DND-41 (cell line): ENCODE measurements at regions not wholly inside any gene's neighbourhood (a gene's known extent, or its start where the extent isn't known, plus 50 kb on each side); places are given as distances from the start of the nearest gene placed in this dataset.

Source experiments
- ATAC-seq: fragments of 200-7000 bp; cut with Tn5 transposase; 3 replicates; pipeline ENCODE4 v1.9.1; 2021; ENCODE audit warnings: low read depth; ENCODE audit not compliant: insufficient read depth
- DNase-seq: peaks from one replicate; pipeline ENCODE4 v3.0.0-alpha.2; 2020
- H2AFZ ChIP-seq: 2 replicates; pipeline ENCODE4 v1.6.0; 2012; ENCODE audit warnings: low read depth, low read length
- H3K27ac ChIP-seq: 2 replicates; pipeline ENCODE4 v1.5.1; 2012; ENCODE audit warnings: low read length, inconsistent platforms
- H3K27me3 ChIP-seq: fragments of 200-600 bp; sonication (generic); 2 replicates; pipeline ENCODE4 v1.6.0; 2012; ENCODE audit warnings: low read length, mild to moderate bottlenecking, inconsistent platforms; ENCODE audit not compliant: insufficient read depth, poor library complexity
- H3K36me3 ChIP-seq: 2 replicates; pipeline ENCODE4 v1.5.1; 2012; ENCODE audit warnings: low read length, inconsistent platforms; ENCODE audit not compliant: insufficient read depth
- H3K4me1 ChIP-seq: 2 replicates; pipeline ENCODE4 v1.5.1; 2012; ENCODE audit warnings: mild to moderate bottlenecking, low read length; ENCODE audit not compliant: insufficient read depth
- H3K4me2 ChIP-seq: 2 replicates; pipeline ENCODE4 v1.6.0; 2012; ENCODE audit warnings: mild to moderate bottlenecking, moderate library complexity, low read length, inconsistent platforms; ENCODE audit not compliant: insufficient read depth
- H3K4me3 ChIP-seq, 2 experiments: fragments of 200-600 bp in 1 of 2; shearing (Covaris generic) in 1 of 2; 2 replicates each; pipeline ENCODE4 v1.5.1; 2012 to 2016; ENCODE audit warnings: inconsistent platforms in 2 of 2, low read length in 2 of 2, mild to moderate bottlenecking in 2 of 2, low read depth in 1 of 2, moderate library complexity in 1 of 2
- H3K79me2 ChIP-seq: 2 replicates; pipeline ENCODE4 v1.6.0; 2012; ENCODE audit warnings: low read length, inconsistent platforms; ENCODE audit not compliant: insufficient read depth
- H3K9ac ChIP-seq: 2 replicates; pipeline ENCODE4 v1.6.0; 2012; ENCODE audit warnings: low read depth, mild to moderate bottlenecking, inconsistent platforms, low read length, moderate library complexity
- H3K9me3 ChIP-seq: 2 replicates; pipeline ENCODE4 v1.5.1; 2012; ENCODE audit warnings: low read length, moderate library complexity, mild to moderate bottlenecking, inconsistent platforms; ENCODE audit not compliant: insufficient read depth, severe bottlenecking
- H4K20me1 ChIP-seq: 2 replicates; pipeline ENCODE4 v1.6.0; 2012; ENCODE audit warnings: low read length; ENCODE audit not compliant: insufficient read depth
- CTCF ChIP-seq: IDR thresholded peaks from 2 replicates; pipeline ENCODE4 v1.5.1; 2012; ENCODE audit warnings: borderline replicate concordance, low read length, moderate library complexity, mild to moderate bottlenecking; ENCODE audit not compliant: poor library complexity, severe bottlenecking; ENCODE audit errors: extremely low read depth
- EZH2 ChIP-seq: IDR thresholded peaks from 3 replicates; pipeline ENCODE4 v1.6.1; 2012; ENCODE audit warnings: borderline replicate concordance, low read depth, mild to moderate bottlenecking, moderate library complexity, low read length, inconsistent platforms; ENCODE audit not compliant: severe bottlenecking

- no peak for ATAC-seq
- no peaks in the 10 kb centered on the region for H3K79me2 ChIP-seq
- H3K9me3 ChIP-seq = no peaks in the 10 kb centered on the region
Measured at GRCh38 chr9:13807118-13807517, 506.8 kb downstream of the NFIB start.

GRCh38 chr9:13806714-13807113, 507.2 kb downstream of the NFIB start:
- Histone ChIP-seq H3K36me3 (no peaks in the 10 kb centered on the region), H2AFZ (no peak overlapping the region), H3K9ac (no peak overlapping the region), H3K4me1 (no peaks in the 10 kb centered on the region), H3K79me2 (no peaks in the 10 kb centered on the region), H3K27me3 (no peaks in the 10 kb centered on the region), H3K9me3 (no peaks in the 10 kb centered on the region), H3K4me3 (no peak overlapping the region), H3K27ac (no peak overlapping the region), H4K20me1 (no peaks in the 10 kb centered on the region), H3K4me2 (no peak overlapping the region)
- TF ChIP-seq EZH2 (no peak), CTCF (no peak)
- DNase-seq (no peak), ATAC-seq (no peak)

More at GRCh38 chr9:13807118-13807517, 506.8 kb downstream of the NFIB start:
- H2AFZ ChIP-seq = no peak overlapping the region
- H4K20me1 ChIP-seq = no peaks in the 10 kb centered on the region
- H3K36me3 ChIP-seq = no peaks in the 10 kb centered on the region
- no peaks in the 10 kb centered on the region for H3K4me1 ChIP-seq
- H3K9ac ChIP-seq = no peak overlapping the region
- TF ChIP-seq EZH2 (no peak), CTCF (no peak)
- H3K4me3 ChIP-seq = no peak overlapping the region
- no peaks in the 10 kb centered on the region for H3K27me3 ChIP-seq
- H3K27ac ChIP-seq = no peak overlapping the region
- no peak for DNase-seq
- H3K4me2 ChIP-seq = no peak overlapping the region

- no peaks in the 10 kb centered on the region for H3K4me1 ChIP-seq
- H4K20me1 ChIP-seq = no peaks in the 10 kb centered on the region
- ATAC-seq (no peak), DNase-seq (no peak)
- H3K79me2 ChIP-seq = no peaks in the 10 kb centered on the region
- no peak overlapping the region for H3K9ac ChIP-seq
- H3K27me3 ChIP-seq = no peaks in the 10 kb centered on the region
- H2AFZ ChIP-seq = no peak overlapping the region
- no peaks in the 10 kb centered on the region for H3K9me3 ChIP-seq
- no peak overlapping the region for H3K4me2 ChIP-seq
- H3K36me3 ChIP-seq = no peaks in the 10 kb centered on the region
- no peak overlapping the region for H3K27ac ChIP-seq
- no peak overlapping the region for H3K4me3 ChIP-seq
- no peak for TF ChIP-seq CTCF
- no peak for TF ChIP-seq EZH2
Measured at GRCh38 chr9:13805546-13805945, 508.4 kb downstream of the NFIB start.

GRCh38 chr9:13804532-13804931, 509.4 kb downstream of the NFIB start:
- H3K9ac ChIP-seq = no peak overlapping the region
- TF ChIP-seq CTCF = no peak
- TF ChIP-seq EZH2 = no peak
- no peak overlapping the region for H2AFZ ChIP-seq
- no peak overlapping the region for H3K4me2 ChIP-seq
- H4K20me1 ChIP-seq = no peaks in the 10 kb centered on the region
- H3K36me3 ChIP-seq = no peaks in the 10 kb centered on the region
- DNase-seq (no peak), ATAC-seq (no peak)
- H3K9me3 ChIP-seq = no peaks in the 10 kb centered on the region
- H3K4me3 ChIP-seq = no peak overlapping the region
- no peaks in the 10 kb centered on the region for H3K79me2 ChIP-seq
- H3K27me3 ChIP-seq = no peaks in the 10 kb centered on the region
- H3K4me1 ChIP-seq = no peaks in the 10 kb centered on the region
- H3K27ac ChIP-seq = no peak overlapping the region
